GM12878 (cell line): ENCODE measurements at regions not wholly inside any gene's neighbourhood (a gene's known extent, or its start where the extent isn't known, plus 50 kb on each side); places are given as distances from the start of the nearest gene placed in this dataset.

Source experiments
- ATAC-seq: fragments of 200-7000 bp; cut with Tn5 transposase; 3 replicates; pipeline ENCODE4 v1.9.1; 2020; ENCODE audit warnings: mild to moderate bottlenecking, moderate library complexity
- BruUV-seq: library from RNA; stranded (reverse); fragments of 400-500 nt; replicated peaks from 2 replicates; lab custom pipeline; 2021; lab: Mats Ljungman, UMichigan
- CTCF ChIA-PET: fragments of 300-600 bp; sonication (Branson Sonifier 250); formaldehyde crosslinking; extraction: SDS; loops from one replicate; lab custom pipeline; 2021; ENCODE audit warnings: inconsistent platforms; lab: Yijun Ruan, JAX
- POLR2A ChIA-PET: fragments of 350-600 bp; formaldehyde crosslinking; extraction: SDS; loops from one replicate; lab custom pipeline; 2021; ENCODE audit warnings: inconsistent platforms; lab: Charles Lee
- RAD21 ChIA-PET: fragments of 300-600 bp; sonication (Branson Sonifier 250); formaldehyde crosslinking; loops from one replicate; lab custom pipeline; 2023; ENCODE audit warnings: antibody characterized with exemption; ENCODE audit not compliant: unreplicated experiment; lab: Charles Lee
- SMC1A ChIA-PET: fragments of 300-600 bp; sonication (Branson Sonifier 250); formaldehyde crosslinking; loops from one replicate; lab custom pipeline; 2023; ENCODE audit not compliant: unreplicated experiment, uncharacterized antibody; lab: Charles Lee
- DNase-seq: peaks from one replicate; pipeline ENCODE4 v3.0.0-alpha.2; 2011; ENCODE audit warnings: low read depth, low spot score
- FAIRE-seq: peaks from 3 replicates; lab custom pipeline; 2011; peaks lifted over from hg19 to GRCh38; lab: Jason Lieb, UNC
- H2AFZ ChIP-seq: 2 replicates; pipeline ENCODE4 v1.6.0; 2011; ENCODE audit warnings: low read depth, low read length, control low read depth; ENCODE audit not compliant: control insufficient read depth
- H3K27ac ChIP-seq: 2 replicates; pipeline ENCODE4 v1.5.1; 2011; ENCODE audit warnings: control low read depth; ENCODE audit not compliant: control insufficient read depth, insufficient read depth
- H3K27me3 ChIP-seq, 2 experiments: replicated peaks in 1 of 2; 2 replicates each; pipeline versions ENCODE4 v1.6.0 to v1.6.1; 2011; ENCODE audit warnings: low read length in 1 of 2; ENCODE audit not compliant: control insufficient read depth in 2 of 2, insufficient read depth in 2 of 2
- H3K36me3 ChIP-seq, 2 experiments: 2 replicates each; pipeline ENCODE4 v1.5.1; 2011; ENCODE audit warnings: low read length in 1 of 2; ENCODE audit not compliant: control insufficient read depth in 2 of 2, insufficient read depth in 2 of 2
- H3K4me1 ChIP-seq: 2 replicates; pipeline ENCODE4 v1.6.1; 2011; ENCODE audit warnings: mild to moderate bottlenecking, low read length, moderate library complexity, mixed read lengths; ENCODE audit not compliant: control insufficient read depth, insufficient read depth
- H3K4me2 ChIP-seq: 2 replicates; pipeline ENCODE4 v1.6.0; 2011; ENCODE audit warnings: control low read depth; ENCODE audit not compliant: control insufficient read depth, insufficient read depth
- H3K4me3 ChIP-seq: fragments of 200-600 bp; sonication (generic); 2 replicates; pipeline ENCODE4 v1.5.1; 2016
- H3K79me2 ChIP-seq: 2 replicates; pipeline ENCODE4 v1.6.0; 2011; ENCODE audit warnings: low read length; ENCODE audit not compliant: control insufficient read depth, insufficient read depth
- H3K9ac ChIP-seq: 2 replicates; pipeline ENCODE4 v1.8.0; 2011; ENCODE audit warnings: low read length, control low read depth, mixed read lengths; ENCODE audit not compliant: control insufficient read depth, insufficient read depth
- H3K9me3 ChIP-seq: replicated peaks from 3 replicates; pipeline ENCODE4 v1.5.1; 2011; ENCODE audit warnings: mild to moderate bottlenecking, low read length; ENCODE audit not compliant: control insufficient read depth, insufficient read depth
- H4K20me1 ChIP-seq: 2 replicates; pipeline ENCODE4 v1.6.0; 2011; ENCODE audit not compliant: control insufficient read depth, insufficient read depth
- ATF7 ChIP-seq: fragments of 450-650 bp; IDR thresholded peaks from 2 replicates; pipeline ENCODE4 v1.6.1; 2016; ENCODE audit warnings: low read depth, mild to moderate bottlenecking
- TCF12 ChIP-seq: IDR thresholded peaks from 2 replicates; pipeline ENCODE4 v1.6.1; 2011; ENCODE audit warnings: low read depth, mild to moderate bottlenecking, low read length
- ZBED1 ChIP-seq: IDR thresholded peaks from 2 replicates; pipeline ENCODE4 v1.6.1; 2016; ENCODE audit warnings: borderline replicate concordance
- WGBS: methylation state at CpG from one replicate; pipeline ENCODE4 v1.1.6; 2016; ENCODE audit warnings: low lambda C conversion rate; ENCODE audit not compliant: insufficient replicate concordance, insufficient coverage; ENCODE audit errors: missing lambda C conversion rate; 5-methylcytosine and 5-hydroxymethylcytosine counted together
- in situ Hi-C: fragments of 300-500 bp; cut with MboI; formaldehyde crosslinking; loops from 9 replicates; pipeline ENCODE4 v1.14.3; 2018; ENCODE audit warnings: mixed read lengths
- intact Hi-C: fragments of 100-400 bp; cut with micrococcal nuclease; formaldehyde crosslinking; loops from one replicate; pipeline ENCODE4 v1.14.2; 2022; ENCODE audit not compliant: unreplicated experiment
- TF ChIP-seq, protein P1 (sequence below): IDR thresholded peaks from 2 replicates; pipeline ENCODE4 v1.6.1; 2011; ENCODE audit warnings: low read depth, low read length, improper control_type of control experiment, borderline replicate concordance
- TF ChIP-seq, protein P2 (sequence below): IDR thresholded peaks from 2 replicates; pipeline ENCODE4 v1.6.1; 2011; ENCODE audit warnings: mild to moderate bottlenecking, low read depth, low read length, moderate library complexity; ENCODE audit not compliant: insufficient replicate concordance
- TF ChIP-seq, protein P3 (sequence below): IDR thresholded peaks from 2 replicates; pipeline ENCODE4 v1.6.1; 2012; ENCODE audit warnings: mild to moderate bottlenecking, low read depth, low read length
- TF ChIP-seq, protein P4 (sequence below): fragments of 450-650 bp; IDR thresholded peaks from 2 replicates; pipeline ENCODE4 v1.6.1; 2016; ENCODE audit warnings: mild to moderate bottlenecking

DNA sequence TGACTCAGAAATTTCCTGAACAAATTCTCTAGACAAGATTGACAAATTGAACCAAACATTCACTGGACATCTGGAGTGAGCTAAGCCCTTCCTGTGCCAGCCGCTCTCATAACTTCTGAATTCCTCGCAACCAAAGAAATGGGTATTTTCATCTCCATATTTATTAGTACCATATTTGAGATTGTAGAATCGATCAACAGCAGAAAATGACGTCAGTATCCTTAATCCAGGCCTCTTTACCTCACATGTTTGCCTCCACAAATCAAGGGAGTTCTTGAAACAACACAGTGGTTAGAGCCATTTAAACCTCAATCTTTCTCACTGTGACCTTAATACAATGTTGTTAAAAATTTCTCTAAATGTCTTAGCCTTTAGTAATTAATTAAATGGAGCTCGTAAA, 735.6 kb upstream of the SORCS1 start:
- CTCF ChIA-PET = no interaction called here
- no peaks in the 10 kb centered on the region for H3K9me3 ChIP-seq
- no peaks in the 10 kb centered on the region for H4K20me1 ChIP-seq
- 37% methylated on average over 5 of the region's 5 CpGs for WGBS
- H3K4me3 ChIP-seq = no peak overlapping the region
- H3K9ac ChIP-seq = no peak overlapping the region
- H2AFZ ChIP-seq = no peak overlapping the region
- H3K27ac ChIP-seq = no peak overlapping the region
- H3K79me2 ChIP-seq = no peaks in the 10 kb centered on the region
- SMC1A ChIA-PET = interaction anchor here (1.0 to 1.6 kb wide), 3 partner anchors 8 to 41 kb away, joined by 3 to 5 read pairs (median 3); no protein-coding TSS in a partner anchor
- ATAC-seq = no peak
- no peak overlapping the region for H3K4me2 ChIP-seq
- POLR2A ChIA-PET = no interaction called here
- RAD21 ChIA-PET = no interaction called here
- FAIRE-seq = no peak
- no peaks in the 10 kb centered on the region for H3K4me1 ChIP-seq
- no peaks in the 10 kb centered on the region for H3K36me3 ChIP-seq
- DNase-seq = no peak
- in situ Hi-C loops = no loop called here
- BruUV-seq = no TSS peak
- intact Hi-C loops = no loop called here
- no peaks in the 10 kb centered on the region for H3K27me3 ChIP-seq
- TF ChIP-seq, protein P1, sequence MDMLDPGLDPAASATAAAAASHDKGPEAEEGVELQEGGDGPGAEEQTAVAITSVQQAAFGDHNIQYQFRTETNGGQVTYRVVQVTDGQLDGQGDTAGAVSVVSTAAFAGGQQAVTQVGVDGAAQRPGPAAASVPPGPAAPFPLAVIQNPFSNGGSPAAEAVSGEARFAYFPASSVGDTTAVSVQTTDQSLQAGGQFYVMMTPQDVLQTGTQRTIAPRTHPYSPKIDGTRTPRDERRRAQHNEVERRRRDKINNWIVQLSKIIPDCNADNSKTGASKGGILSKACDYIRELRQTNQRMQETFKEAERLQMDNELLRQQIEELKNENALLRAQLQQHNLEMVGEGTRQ = no peak
- peak; percentile 41; the same call in 1 of the 2 replicates for TF ChIP-seq ATF7

DNA sequence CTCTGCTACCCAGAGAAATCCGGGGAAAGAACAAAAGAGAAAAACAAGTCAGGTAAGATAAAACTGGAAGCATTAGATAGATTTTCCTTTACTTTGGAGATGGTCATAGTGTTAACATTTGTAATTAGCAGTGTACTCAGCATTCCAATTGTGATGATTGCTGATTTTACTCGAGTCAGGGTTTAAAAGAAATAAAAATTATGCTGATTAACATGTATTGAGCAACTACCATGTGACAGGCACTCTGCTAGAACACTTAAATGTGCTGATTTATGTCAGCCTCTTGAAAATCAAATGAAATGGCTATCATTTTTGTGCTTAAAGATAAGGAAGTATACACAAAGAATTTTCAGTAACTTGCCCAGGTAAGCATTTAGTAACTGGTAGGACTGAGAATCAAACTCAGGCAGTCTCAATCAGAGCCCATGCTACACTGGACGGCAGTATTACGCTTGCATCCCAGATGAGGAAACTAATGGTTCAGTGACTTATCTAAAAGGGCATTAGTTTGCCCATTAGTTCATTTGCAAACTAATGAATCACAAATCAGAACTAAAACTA, 735.1 kb upstream of the SORCS1 start:
- Histone ChIP-seq H3K4me1 (no peaks in the 10 kb centered on the region), H3K27ac (no peak overlapping the region), H3K79me2 (no peaks in the 10 kb centered on the region), H2AFZ (no peak overlapping the region), H3K4me3 (no peak overlapping the region), H3K9me3 (no peaks in the 10 kb centered on the region), H3K9ac (no peak overlapping the region), H4K20me1 (no peaks in the 10 kb centered on the region), H3K4me2 (no peak overlapping the region), H3K27me3 (no peaks in the 10 kb centered on the region), H3K36me3 (no peaks in the 10 kb centered on the region)
- intact Hi-C loops = no loop called here
- no peak for ATAC-seq
- ChIA-PET SMC1A (interaction anchor here (1.0 to 1.6 kb wide), 4 partner anchors 8 to 41 kb away, joined by 3 to 6 read pairs (median 4); no protein-coding TSS in a partner anchor), CTCF (no interaction called here), POLR2A (no interaction called here), RAD21 (no interaction called here)
- no peak for FAIRE-seq
- DNase-seq = no peak
- BruUV-seq = no TSS peak
- WGBS = 65% methylated on average over 4 of the region's 4 CpGs
- in situ Hi-C loops = no loop called here
- TF ChIP-seq, protein P2, sequence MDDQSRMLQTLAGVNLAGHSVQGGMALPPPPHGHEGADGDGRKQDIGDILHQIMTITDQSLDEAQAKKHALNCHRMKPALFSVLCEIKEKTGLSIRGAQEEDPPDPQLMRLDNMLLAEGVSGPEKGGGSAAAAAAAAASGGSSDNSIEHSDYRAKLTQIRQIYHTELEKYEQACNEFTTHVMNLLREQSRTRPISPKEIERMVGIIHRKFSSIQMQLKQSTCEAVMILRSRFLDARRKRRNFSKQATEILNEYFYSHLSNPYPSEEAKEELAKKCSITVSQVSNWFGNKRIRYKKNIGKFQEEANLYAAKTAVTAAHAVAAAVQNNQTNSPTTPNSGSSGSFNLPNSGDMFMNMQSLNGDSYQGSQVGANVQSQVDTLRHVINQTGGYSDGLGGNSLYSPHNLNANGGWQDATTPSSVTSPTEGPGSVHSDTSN = no peak
- TF ChIP-seq, protein P3, sequence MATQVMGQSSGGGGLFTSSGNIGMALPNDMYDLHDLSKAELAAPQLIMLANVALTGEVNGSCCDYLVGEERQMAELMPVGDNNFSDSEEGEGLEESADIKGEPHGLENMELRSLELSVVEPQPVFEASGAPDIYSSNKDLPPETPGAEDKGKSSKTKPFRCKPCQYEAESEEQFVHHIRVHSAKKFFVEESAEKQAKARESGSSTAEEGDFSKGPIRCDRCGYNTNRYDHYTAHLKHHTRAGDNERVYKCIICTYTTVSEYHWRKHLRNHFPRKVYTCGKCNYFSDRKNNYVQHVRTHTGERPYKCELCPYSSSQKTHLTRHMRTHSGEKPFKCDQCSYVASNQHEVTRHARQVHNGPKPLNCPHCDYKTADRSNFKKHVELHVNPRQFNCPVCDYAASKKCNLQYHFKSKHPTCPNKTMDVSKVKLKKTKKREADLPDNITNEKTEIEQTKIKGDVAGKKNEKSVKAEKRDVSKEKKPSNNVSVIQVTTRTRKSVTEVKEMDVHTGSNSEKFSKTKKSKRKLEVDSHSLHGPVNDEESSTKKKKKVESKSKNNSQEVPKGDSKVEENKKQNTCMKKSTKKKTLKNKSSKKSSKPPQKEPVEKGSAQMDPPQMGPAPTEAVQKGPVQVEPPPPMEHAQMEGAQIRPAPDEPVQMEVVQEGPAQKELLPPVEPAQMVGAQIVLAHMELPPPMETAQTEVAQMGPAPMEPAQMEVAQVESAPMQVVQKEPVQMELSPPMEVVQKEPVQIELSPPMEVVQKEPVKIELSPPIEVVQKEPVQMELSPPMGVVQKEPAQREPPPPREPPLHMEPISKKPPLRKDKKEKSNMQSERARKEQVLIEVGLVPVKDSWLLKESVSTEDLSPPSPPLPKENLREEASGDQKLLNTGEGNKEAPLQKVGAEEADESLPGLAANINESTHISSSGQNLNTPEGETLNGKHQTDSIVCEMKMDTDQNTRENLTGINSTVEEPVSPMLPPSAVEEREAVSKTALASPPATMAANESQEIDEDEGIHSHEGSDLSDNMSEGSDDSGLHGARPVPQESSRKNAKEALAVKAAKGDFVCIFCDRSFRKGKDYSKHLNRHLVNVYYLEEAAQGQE = no peak
- no peak for TF ChIP-seq ZBED1
- TF ChIP-seq TCF12 = no peak
- TF ChIP-seq, protein P4, sequence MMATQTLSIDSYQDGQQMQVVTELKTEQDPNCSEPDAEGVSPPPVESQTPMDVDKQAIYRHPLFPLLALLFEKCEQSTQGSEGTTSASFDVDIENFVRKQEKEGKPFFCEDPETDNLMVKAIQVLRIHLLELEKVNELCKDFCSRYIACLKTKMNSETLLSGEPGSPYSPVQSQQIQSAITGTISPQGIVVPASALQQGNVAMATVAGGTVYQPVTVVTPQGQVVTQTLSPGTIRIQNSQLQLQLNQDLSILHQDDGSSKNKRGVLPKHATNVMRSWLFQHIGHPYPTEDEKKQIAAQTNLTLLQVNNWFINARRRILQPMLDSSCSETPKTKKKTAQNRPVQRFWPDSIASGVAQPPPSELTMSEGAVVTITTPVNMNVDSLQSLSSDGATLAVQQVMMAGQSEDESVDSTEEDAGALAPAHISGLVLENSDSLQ = no peak
